ENCODE measurements at regions not wholly inside any gene's neighbourhood (a gene's known extent, or its start where the extent isn't known, plus 50 kb on each side); places are given as distances from the start of the nearest gene placed in this dataset.
A peak's percentile ranks its signal among the peaks of the same experiment; 100 is the strongest.
"Not testable (repeated sequence)": the region's sequence is repeated elsewhere in the genome, so short reads cannot be mapped to it uniquely, and the experiment has no call there.

- Histone ChIP-seq H3K9ac (ENCODE audit: low read depth, low read length) (no peak overlapping the region), H3K4me3 (ENCODE audit: low read length) (no peak overlapping the region), H3K27ac (ENCODE audit: low read depth, low read length) (no peak overlapping the region), H3K27me3 (ENCODE audit: insufficient read depth, low read length) (no peaks in the 10 kb centered on the region), H3K9me3 (ENCODE audit: insufficient read depth, low read depth, low read length) (no peaks in the 10 kb centered on the region), H3K4me1 (ENCODE audit: insufficient read depth, low read length) (no peaks in the 10 kb centered on the region), H3K36me3 (ENCODE audit: insufficient read depth, low read length) (no peaks in the 10 kb centered on the region)
- WGBS, result 29% methylated on average over 3 of the region's 3 CpGs
These were observed 158.1 kb upstream of the CXorf66 start for GRCh38 chrX:140123446-140123845.

GRCh38 chrX:140114059-140114458 lies 148.7 kb upstream of the CXorf66 start:
- not testable (repeated sequence) for H3K36me3 ChIP-seq (ENCODE audit: insufficient read depth, low read length); H3K9ac ChIP-seq (ENCODE audit: low read depth, low read length); H3K27ac ChIP-seq (ENCODE audit: low read depth, low read length); H3K27me3 ChIP-seq (ENCODE audit: insufficient read depth, low read length); H3K9me3 ChIP-seq (ENCODE audit: insufficient read depth, low read depth, low read length); H3K4me3 ChIP-seq (ENCODE audit: low read length)
- H3K4me1 ChIP-seq (ENCODE audit: insufficient read depth, low read length), result peaks cover 16% of the 10 kb centered on the region
- no CpG with 5 or more reads among the region's 1 CpG for WGBS

DNA sequence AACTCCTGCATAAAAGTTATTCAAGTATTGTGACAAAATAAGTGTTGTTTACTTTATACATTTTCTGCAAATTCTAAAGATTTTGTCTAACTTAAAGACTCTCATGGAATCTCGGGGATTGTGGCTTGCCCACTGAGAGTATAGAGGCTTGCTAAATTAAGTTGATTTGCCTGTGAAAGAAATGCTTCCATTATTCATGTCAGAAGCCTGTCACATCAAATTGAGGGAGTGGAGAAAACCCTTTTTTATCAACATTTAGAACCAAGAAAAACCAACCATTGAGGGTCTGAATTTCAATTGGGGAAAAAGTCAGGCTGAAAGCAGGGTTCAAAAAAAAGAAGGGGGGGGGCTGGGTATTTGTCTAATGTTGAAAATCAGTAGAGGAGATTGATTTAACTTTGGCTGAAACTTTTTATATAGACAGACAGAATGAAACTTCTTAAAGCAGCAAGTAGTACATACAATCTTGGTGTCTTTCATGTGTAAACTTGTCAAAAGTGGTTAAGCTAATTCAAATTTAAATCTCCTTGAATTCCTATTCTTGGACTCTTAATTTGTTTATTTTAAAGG lies 144.8 kb upstream of the CXorf66 start:
- 0 out of 2 replicates have a peak overlapping the region, but pooled peaks have one; percentile 10 for H3K4me3 ChIP-seq (ENCODE audit: low read length)
- H3K4me1 ChIP-seq (ENCODE audit: insufficient read depth, low read length), result peaks cover 16% of the 10 kb centered on the region
- no peaks in the 10 kb centered on the region for H3K9me3 ChIP-seq (ENCODE audit: insufficient read depth, low read depth, low read length)
- H3K36me3 ChIP-seq (ENCODE audit: insufficient read depth, low read length), result no peaks in the 10 kb centered on the region
- peak overlapping the region; percentile 15; the same call in 1 of the 2 replicates for H3K27ac ChIP-seq (ENCODE audit: low read depth, low read length)
- no peak overlapping the region for H3K9ac ChIP-seq (ENCODE audit: low read depth, low read length)
- WGBS, result 17% methylated on average over 1 of the region's 1 CpG
- H3K27me3 ChIP-seq (ENCODE audit: insufficient read depth, low read length), result no peaks in the 10 kb centered on the region

- peaks cover 3% of the 10 kb centered on the region; the same call in 1 of the 2 replicates for H3K4me1 ChIP-seq (ENCODE audit: insufficient read depth, low read length)
- H3K9ac ChIP-seq (ENCODE audit: low read depth, low read length), result no peak overlapping the region
- WGBS, result 93% methylated on average over 2 of the region's 3 CpGs
- H3K27me3 ChIP-seq (ENCODE audit: insufficient read depth, low read length), result no peaks in the 10 kb centered on the region
- no peaks in the 10 kb centered on the region for H3K9me3 ChIP-seq (ENCODE audit: insufficient read depth, low read depth, low read length)
- H3K36me3 ChIP-seq (ENCODE audit: insufficient read depth, low read length), result no peaks in the 10 kb centered on the region
- no peak overlapping the region for H3K4me3 ChIP-seq (ENCODE audit: low read length)
- no peak overlapping the region for H3K27ac ChIP-seq (ENCODE audit: low read depth, low read length)
These were observed 139.4 kb upstream of the CXorf66 start for GRCh38 chrX:140104760-140105159.

GRCh38 chrX:140099221-140099620 lies 133.9 kb upstream of the CXorf66 start:
- Histone ChIP-seq H3K9ac (ENCODE audit: low read depth, low read length) (no peak overlapping the region), H3K36me3 (ENCODE audit: insufficient read depth, low read length) (no peaks in the 10 kb centered on the region), H3K27me3 (ENCODE audit: insufficient read depth, low read length) (no peaks in the 10 kb centered on the region), H3K9me3 (ENCODE audit: insufficient read depth, low read depth, low read length) (no peaks in the 10 kb centered on the region), H3K4me1 (ENCODE audit: insufficient read depth, low read length) (peaks cover 18% of the 10 kb centered on the region), H3K4me3 (ENCODE audit: low read length) (no peak overlapping the region), H3K27ac (ENCODE audit: low read depth, low read length) (no peak overlapping the region)
- 34% methylated on average over 4 of the region's 4 CpGs for WGBS

- H3K27me3 ChIP-seq (ENCODE audit: insufficient read depth, low read length), result peaks cover 17% of the 10 kb centered on the region
- no peak overlapping the region for H3K9ac ChIP-seq (ENCODE audit: low read depth, low read length)
- H3K9me3 ChIP-seq (ENCODE audit: insufficient read depth, low read depth, low read length), result no peaks in the 10 kb centered on the region
- H3K4me3 ChIP-seq (ENCODE audit: low read length), result peak overlapping the region; percentile 55
- H3K36me3 ChIP-seq (ENCODE audit: insufficient read depth, low read length), result no peaks in the 10 kb centered on the region
- 0 out of 2 replicates have a peak, but pooled peaks cover 18% of the 10 kb centered on the region for H3K4me1 ChIP-seq (ENCODE audit: insufficient read depth, low read length)
- no peak overlapping the region for H3K27ac ChIP-seq (ENCODE audit: low read depth, low read length)
- WGBS, result 93% methylated on average over 26 of the region's 26 CpGs
These were observed 126.8 kb upstream of the CXorf66 start for GRCh38 chrX:140092121-140092520.

DNA sequence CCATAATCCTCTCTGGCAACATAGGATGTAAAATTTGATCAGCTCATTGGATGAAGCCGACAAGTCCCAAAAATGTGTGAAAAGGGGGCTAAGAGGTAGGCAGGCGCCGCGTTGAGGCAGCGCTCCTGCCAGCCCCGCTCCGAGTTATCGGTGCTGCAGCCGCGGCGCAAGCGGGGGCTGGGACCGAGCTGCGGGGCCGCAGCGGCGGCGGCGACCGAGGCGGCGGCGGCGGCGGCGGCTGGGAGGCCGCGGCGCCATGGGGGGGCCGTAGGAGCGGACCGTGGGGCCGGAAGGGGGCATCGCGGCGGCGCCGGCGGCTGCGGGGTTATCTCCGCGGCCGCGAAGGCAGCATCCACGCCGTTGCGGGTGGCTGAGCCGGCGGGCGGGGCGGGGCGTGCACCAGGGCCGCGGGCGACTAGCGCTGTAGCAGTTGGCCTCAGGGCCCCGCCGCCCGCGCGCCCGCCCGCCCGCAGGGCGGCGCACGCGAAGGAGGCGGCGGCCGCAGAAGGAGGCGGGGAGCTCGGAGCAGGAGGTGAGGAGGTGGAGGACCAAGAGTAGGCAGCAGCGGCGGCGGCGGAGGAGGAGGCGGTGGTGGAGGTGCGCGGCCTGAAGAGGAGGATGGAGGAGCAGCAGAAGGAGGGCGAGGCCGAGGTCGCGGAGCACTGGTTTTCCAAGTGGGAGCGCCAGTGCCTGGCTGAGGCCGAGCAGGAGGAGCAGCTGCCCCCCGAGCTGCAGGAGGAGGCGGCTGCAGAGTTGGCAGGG lies 126.0 kb upstream of the CXorf66 start:
- no peak overlapping the region for H3K9ac ChIP-seq (ENCODE audit: low read depth, low read length)
- WGBS, result under 1% methylated on average over 88 of the region's 88 CpGs
- H3K27ac ChIP-seq (ENCODE audit: low read depth, low read length), result no peak overlapping the region
- H3K4me1 ChIP-seq (ENCODE audit: insufficient read depth, low read length), result 0 out of 2 replicates have a peak, but pooled peaks cover 10% of the 10 kb centered on the region
- H3K4me3 ChIP-seq (ENCODE audit: low read length), result peak overlapping the region; percentile 55
- H3K36me3 ChIP-seq (ENCODE audit: insufficient read depth, low read length), result no peaks in the 10 kb centered on the region
- H3K9me3 ChIP-seq (ENCODE audit: insufficient read depth, low read depth, low read length), result no peaks in the 10 kb centered on the region
- H3K27me3 ChIP-seq (ENCODE audit: insufficient read depth, low read length), result peaks cover 17% of the 10 kb centered on the region

GRCh38 chrX:140090800-140091124 lies 125.4 kb upstream of the CXorf66 start:
- Histone ChIP-seq H3K27me3 (ENCODE audit: insufficient read depth, low read length) (peaks cover 17% of the 10 kb centered on the region), H3K9ac (ENCODE audit: low read depth, low read length) (no peak overlapping the region), H3K4me1 (ENCODE audit: insufficient read depth, low read length) (0 out of 2 replicates have a peak, but pooled peaks cover 8% of the 10 kb centered on the region), H3K9me3 (ENCODE audit: insufficient read depth, low read depth, low read length) (no peaks in the 10 kb centered on the region), H3K4me3 (ENCODE audit: low read length) (peak overlapping the region; percentile 55), H3K36me3 (ENCODE audit: insufficient read depth, low read length) (no peaks in the 10 kb centered on the region), H3K27ac (ENCODE audit: low read depth, low read length) (no peak overlapping the region)
- WGBS, result 11% methylated on average over 14 of the region's 15 CpGs

GRCh38 chrX:140088438-140088837 lies 123.1 kb upstream of the CXorf66 start:
- Histone ChIP-seq H3K27me3 (ENCODE audit: insufficient read depth, low read length) (peaks cover 17% of the 10 kb centered on the region), H3K9ac (ENCODE audit: low read depth, low read length) (no peak overlapping the region), H3K27ac (ENCODE audit: low read depth, low read length) (no peak overlapping the region), H3K9me3 (ENCODE audit: insufficient read depth, low read depth, low read length) (no peaks in the 10 kb centered on the region), H3K36me3 (ENCODE audit: insufficient read depth, low read length) (no peaks in the 10 kb centered on the region), H3K4me3 (ENCODE audit: low read length) (no peak overlapping the region), H3K4me1 (ENCODE audit: insufficient read depth, low read length) (0 out of 2 replicates have a peak, but pooled peaks cover 8% of the 10 kb centered on the region)
- 82% methylated on average over 2 of the region's 2 CpGs for WGBS

GRCh38 chrX:140087875-140088274 lies 122.6 kb upstream of the CXorf66 start:
- 0 out of 2 replicates have a peak, but pooled peaks cover 8% of the 10 kb centered on the region for H3K4me1 ChIP-seq (ENCODE audit: insufficient read depth, low read length)
- 60% methylated on average over 3 of the region's 4 CpGs for WGBS
- H3K9me3 ChIP-seq (ENCODE audit: insufficient read depth, low read depth, low read length), result no peaks in the 10 kb centered on the region
- H3K4me3 ChIP-seq (ENCODE audit: low read length), result no peak overlapping the region
- no peak overlapping the region for H3K27ac ChIP-seq (ENCODE audit: low read depth, low read length)
- peaks cover 17% of the 10 kb centered on the region for H3K27me3 ChIP-seq (ENCODE audit: insufficient read depth, low read length)
- no peaks in the 10 kb centered on the region for H3K36me3 ChIP-seq (ENCODE audit: insufficient read depth, low read length)
- H3K9ac ChIP-seq (ENCODE audit: low read depth, low read length), result no peak overlapping the region

DNA sequence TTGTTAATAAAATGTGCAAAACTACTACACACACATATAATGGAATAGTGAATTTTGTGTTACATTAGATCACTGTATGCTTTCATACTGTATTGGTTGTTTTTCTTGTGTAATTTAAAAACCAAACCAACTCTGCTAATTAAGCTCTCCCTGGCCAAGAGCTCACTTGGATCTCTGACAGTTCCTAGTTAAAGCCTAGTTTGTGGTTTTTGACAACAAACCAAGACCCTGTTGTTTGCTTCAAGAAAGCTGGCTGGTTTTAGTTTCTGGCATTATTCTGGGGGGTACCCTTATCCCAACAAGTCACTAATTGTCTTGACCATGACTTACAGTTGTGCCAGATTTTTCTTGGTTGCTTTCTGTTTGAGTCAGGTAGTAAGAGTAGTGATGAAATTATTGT lies 121.4 kb upstream of the CXorf66 start:
- H3K4me1 ChIP-seq (ENCODE audit: insufficient read depth, low read length), result 0 out of 2 replicates have a peak, but pooled peaks cover 8% of the 10 kb centered on the region
- no peak overlapping the region for H3K27ac ChIP-seq (ENCODE audit: low read depth, low read length)
- no peaks in the 10 kb centered on the region for H3K9me3 ChIP-seq (ENCODE audit: insufficient read depth, low read depth, low read length)
- no peaks in the 10 kb centered on the region for H3K36me3 ChIP-seq (ENCODE audit: insufficient read depth, low read length)
- H3K27me3 ChIP-seq (ENCODE audit: insufficient read depth, low read length), result peaks cover 9% of the 10 kb centered on the region
- H3K9ac ChIP-seq (ENCODE audit: low read depth, low read length), result no peak overlapping the region
- H3K4me3 ChIP-seq (ENCODE audit: low read length), result no peak overlapping the region
